HepG2 (cell line): ENCODE measurements at regions not wholly inside any gene's neighbourhood (a gene's known extent, or its start where the extent isn't known, plus 50 kb on each side); places are given as distances from the start of the nearest gene placed in this dataset.

Experiments
- HCFC1 ChIP-seq: fragments of 150-350 bp; IDR thresholded peaks from 2 replicates; pipeline ENCODE4 v1.6.1; 2014; ENCODE audit warnings: low read depth, low read length
- KAT8 ChIP-seq: IDR thresholded peaks from 2 replicates; pipeline ENCODE4 v1.6.1; 2016; ENCODE audit warnings: missing genetic modification reagents, missing compliant biosample characterization
- RERE ChIP-seq: IDR thresholded peaks from 2 replicates; pipeline ENCODE4 v1.6.1; 2016; ENCODE audit warnings: low read depth, missing genetic modification reagents, missing compliant biosample characterization
- TBX2 ChIP-seq: sonication (generic); formaldehyde crosslinking; IDR thresholded peaks from 2 replicates; pipeline ENCODE4 v1.5.0; 2020; ENCODE audit warnings: missing genetic modification reagents, mild to moderate bottlenecking, borderline replicate concordance
- ZNF281 ChIP-seq: sonication (generic); formaldehyde crosslinking; IDR thresholded peaks from 2 replicates; pipeline ENCODE4 v1.4.0; 2020; ENCODE audit warnings: missing genetic modification reagents, borderline replicate concordance
- TF ChIP-seq, protein P1 (sequence below): IDR thresholded peaks from 2 replicates; pipeline ENCODE4 v1.4.0; 2020; ENCODE audit warnings: mild to moderate bottlenecking, missing genetic modification reagents
- TF ChIP-seq, protein P2 (sequence below): sonication (generic); formaldehyde crosslinking; IDR thresholded peaks from 2 replicates; pipeline ENCODE4 v1.5.1; 2020; ENCODE audit warnings: mild to moderate bottlenecking, missing genetic modification reagents, moderate library complexity
- TF ChIP-seq, protein P3 (sequence below): sonication (generic); formaldehyde crosslinking; IDR thresholded peaks from 2 replicates; pipeline ENCODE4 v1.8.1; 2023; ENCODE audit warnings: mild to moderate bottlenecking, missing genetic modification reagents

GRCh38 chr4:189117426-189117825 is 823.2 kb upstream of the FRG1 start (continued):
- no peak for TF ChIP-seq RERE
- no peak for TF ChIP-seq TBX2 (CRISPR knock-in tag)
- TF ChIP-seq, protein P1, sequence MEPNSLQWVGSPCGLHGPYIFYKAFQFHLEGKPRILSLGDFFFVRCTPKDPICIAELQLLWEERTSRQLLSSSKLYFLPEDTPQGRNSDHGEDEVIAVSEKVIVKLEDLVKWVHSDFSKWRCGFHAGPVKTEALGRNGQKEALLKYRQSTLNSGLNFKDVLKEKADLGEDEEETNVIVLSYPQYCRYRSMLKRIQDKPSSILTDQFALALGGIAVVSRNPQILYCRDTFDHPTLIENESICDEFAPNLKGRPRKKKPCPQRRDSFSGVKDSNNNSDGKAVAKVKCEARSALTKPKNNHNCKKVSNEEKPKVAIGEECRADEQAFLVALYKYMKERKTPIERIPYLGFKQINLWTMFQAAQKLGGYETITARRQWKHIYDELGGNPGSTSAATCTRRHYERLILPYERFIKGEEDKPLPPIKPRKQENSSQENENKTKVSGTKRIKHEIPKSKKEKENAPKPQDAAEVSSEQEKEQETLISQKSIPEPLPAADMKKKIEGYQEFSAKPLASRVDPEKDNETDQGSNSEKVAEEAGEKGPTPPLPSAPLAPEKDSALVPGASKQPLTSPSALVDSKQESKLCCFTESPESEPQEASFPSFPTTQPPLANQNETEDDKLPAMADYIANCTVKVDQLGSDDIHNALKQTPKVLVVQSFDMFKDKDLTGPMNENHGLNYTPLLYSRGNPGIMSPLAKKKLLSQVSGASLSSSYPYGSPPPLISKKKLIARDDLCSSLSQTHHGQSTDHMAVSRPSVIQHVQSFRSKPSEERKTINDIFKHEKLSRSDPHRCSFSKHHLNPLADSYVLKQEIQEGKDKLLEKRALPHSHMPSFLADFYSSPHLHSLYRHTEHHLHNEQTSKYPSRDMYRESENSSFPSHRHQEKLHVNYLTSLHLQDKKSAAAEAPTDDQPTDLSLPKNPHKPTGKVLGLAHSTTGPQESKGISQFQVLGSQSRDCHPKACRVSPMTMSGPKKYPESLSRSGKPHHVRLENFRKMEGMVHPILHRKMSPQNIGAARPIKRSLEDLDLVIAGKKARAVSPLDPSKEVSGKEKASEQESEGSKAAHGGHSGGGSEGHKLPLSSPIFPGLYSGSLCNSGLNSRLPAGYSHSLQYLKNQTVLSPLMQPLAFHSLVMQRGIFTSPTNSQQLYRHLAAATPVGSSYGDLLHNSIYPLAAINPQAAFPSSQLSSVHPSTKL = no peak
- no peak for TF ChIP-seq HCFC1
- TF ChIP-seq, protein P2, sequence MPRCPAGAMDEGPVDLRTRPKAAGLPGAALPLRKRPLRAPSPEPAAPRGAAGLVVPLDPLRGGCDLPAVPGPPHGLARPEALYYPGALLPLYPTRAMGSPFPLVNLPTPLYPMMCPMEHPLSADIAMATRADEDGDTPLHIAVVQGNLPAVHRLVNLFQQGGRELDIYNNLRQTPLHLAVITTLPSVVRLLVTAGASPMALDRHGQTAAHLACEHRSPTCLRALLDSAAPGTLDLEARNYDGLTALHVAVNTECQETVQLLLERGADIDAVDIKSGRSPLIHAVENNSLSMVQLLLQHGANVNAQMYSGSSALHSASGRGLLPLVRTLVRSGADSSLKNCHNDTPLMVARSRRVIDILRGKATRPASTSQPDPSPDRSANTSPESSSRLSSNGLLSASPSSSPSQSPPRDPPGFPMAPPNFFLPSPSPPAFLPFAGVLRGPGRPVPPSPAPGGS (CRISPR knock-in tag) = no peak
- TF ChIP-seq ZNF281 = no peak
- TF ChIP-seq, protein P3, sequence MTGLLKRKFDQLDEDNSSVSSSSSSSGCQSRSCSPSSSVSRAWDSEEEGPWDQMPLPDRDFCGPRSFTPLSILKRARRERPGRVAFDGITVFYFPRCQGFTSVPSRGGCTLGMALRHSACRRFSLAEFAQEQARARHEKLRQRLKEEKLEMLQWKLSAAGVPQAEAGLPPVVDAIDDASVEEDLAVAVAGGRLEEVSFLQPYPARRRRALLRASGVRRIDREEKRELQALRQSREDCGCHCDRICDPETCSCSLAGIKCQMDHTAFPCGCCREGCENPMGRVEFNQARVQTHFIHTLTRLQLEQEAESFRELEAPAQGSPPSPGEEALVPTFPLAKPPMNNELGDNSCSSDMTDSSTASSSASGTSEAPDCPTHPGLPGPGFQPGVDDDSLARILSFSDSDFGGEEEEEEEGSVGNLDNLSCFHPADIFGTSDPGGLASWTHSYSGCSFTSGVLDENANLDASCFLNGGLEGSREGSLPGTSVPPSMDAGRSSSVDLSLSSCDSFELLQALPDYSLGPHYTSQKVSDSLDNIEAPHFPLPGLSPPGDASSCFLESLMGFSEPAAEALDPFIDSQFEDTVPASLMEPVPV = no peak
- no peak for TF ChIP-seq KAT8 (CRISPR knock-in tag)
